GM12874 (cell line): ENCODE measurements at regions not wholly inside any gene's neighbourhood (a gene's known extent, or its start where the extent isn't known, plus 50 kb on each side); places are given as distances from the start of the nearest gene placed in this dataset.

ENCODE experiments used
- TF ChIP-seq, protein P1 (sequence below): IDR thresholded peaks from 2 replicates; pipeline ENCODE4 v1.5.1; 2011; ENCODE audit warnings: low read depth, mild to moderate bottlenecking, control low read depth, low read length, moderate library complexity; ENCODE audit not compliant: insufficient read depth

DNA sequence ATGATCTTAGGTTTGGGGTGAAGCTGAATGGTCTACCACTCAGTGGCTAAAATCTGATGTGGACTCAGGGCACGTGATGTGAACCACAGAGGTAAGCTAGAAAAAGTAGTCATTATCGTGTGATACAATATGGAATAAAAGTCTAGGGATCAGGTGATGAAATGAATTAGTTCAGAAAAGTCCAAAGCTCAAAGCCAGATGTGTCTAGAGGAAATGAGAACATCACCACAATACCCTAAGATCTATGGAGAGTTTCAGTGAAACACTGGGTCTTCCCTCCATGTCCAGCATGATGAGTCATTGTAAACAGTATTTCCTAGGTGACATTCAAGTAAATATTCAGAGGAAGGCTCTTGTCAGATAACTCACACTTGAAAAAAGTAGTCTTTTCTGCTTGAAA lies 1257.4 kb upstream of the ZEB2 start:
- TF ChIP-seq, protein P1, sequence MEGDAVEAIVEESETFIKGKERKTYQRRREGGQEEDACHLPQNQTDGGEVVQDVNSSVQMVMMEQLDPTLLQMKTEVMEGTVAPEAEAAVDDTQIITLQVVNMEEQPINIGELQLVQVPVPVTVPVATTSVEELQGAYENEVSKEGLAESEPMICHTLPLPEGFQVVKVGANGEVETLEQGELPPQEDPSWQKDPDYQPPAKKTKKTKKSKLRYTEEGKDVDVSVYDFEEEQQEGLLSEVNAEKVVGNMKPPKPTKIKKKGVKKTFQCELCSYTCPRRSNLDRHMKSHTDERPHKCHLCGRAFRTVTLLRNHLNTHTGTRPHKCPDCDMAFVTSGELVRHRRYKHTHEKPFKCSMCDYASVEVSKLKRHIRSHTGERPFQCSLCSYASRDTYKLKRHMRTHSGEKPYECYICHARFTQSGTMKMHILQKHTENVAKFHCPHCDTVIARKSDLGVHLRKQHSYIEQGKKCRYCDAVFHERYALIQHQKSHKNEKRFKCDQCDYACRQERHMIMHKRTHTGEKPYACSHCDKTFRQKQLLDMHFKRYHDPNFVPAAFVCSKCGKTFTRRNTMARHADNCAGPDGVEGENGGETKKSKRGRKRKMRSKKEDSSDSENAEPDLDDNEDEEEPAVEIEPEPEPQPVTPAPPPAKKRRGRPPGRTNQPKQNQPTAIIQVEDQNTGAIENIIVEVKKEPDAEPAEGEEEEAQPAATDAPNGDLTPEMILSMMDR, result no peak

DNA sequence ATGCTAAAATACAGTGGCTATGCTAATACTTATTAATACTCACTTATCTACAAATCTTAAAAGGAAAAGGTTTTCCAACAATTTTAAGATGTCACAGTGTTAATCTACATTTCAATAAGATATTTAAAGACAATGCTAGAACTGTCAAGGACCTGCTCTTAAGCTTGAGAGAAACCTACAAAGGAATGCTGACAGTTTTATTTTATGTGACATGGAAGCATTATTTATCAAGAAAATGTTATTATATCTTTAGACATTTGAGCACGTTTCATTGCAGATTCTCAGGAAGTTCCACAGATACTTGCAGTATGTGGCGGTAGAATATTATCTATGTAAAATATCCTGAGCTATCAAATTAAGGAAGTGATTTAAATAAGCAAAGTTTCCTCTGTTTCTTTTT lies 1255.7 kb upstream of the ZEB2 start:
- TF ChIP-seq, protein P1, result no peak

DNA sequence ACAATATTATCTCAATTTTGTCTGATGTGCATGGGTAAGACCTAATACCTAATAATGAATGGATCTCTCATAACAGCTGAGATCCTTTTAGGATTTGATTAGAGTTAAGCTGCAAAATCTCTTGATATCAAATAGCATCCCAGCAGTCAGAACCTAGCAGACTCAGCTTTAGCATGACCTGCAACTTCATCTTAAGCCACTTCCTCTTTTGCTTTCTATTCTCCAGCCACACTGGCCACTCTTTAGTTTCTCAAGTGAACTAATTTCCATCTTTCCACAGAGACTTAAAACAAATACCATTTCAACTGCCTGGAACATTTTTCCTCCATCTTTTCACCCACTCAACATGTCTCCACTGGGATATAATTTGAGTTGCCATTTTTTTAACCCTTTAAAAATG lies 1251.6 kb upstream of the ZEB2 start:
- TF ChIP-seq, protein P1, result no peak

DNA sequence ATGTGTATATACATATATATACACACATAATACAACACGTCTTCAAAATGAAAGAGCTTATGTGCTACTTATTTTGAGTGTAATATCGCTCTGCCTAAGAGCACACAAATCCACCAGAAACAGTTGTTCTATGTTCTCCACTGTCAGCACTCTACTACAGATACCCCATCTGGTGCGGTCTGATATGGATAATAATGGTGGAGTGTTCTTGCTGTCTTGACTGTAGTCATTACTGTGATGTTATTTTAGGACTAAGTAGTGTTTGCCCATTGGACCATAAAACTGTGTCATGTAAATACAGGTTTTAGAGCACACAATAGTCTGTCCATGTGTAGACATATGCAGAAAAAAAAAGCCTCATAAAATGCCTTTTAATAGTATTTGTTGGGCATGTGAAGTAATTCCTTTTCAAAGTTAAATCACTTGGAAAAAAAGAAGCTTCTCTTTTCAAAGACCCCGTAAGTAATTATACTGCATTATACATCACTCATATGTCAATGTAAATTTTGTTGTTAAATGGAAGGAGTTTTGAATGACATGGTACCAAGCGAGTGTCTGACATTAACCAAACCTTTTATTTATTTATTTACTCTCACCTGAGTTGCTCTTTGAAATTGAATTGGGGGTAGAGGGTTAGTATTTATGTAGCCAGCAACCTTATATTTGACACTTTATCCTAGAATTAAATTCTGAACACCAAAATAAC lies 1249.2 kb upstream of the ZEB2 start:
- TF ChIP-seq, protein P1, result no peak

DNA sequence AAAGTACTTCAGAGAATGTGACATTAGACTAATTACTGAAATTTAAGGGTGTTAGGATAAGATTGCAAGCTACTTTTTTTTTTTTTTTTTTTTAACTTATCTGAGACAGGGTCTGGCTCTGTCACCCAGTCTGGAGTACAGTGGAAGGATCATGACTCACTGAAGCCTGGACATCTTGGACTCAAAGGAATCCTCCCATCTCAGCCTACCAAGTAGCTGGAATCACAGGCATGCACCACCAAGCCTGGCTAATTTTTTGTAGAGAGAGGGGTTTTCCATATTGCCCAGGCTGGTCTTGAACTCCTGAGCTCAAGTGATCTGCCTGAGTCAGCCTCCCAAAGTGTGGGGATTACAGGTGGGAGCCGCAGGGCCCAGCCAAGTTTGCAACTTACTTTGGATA lies 1246.0 kb upstream of the ZEB2 start:
- TF ChIP-seq, protein P1, result no peak

DNA sequence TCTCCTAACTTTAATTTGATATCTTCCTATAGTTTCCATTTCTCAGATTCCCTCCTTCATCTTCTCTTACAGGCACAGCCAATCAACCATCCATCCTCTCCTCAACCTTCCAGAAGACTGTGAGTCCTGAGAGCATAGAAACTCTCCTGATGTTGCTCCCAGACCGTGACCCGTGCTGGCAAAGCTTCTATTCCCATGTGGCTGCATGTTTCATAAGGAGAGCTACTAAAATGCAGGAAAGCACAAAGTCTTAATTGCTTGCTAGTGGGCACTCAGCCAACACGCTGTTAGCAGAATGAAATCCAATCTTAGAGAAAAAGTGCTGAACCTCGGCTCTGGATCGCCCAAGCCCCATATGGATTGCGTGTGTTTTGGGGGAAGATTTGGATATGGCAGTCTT lies 1244.7 kb upstream of the ZEB2 start:
- TF ChIP-seq, protein P1, result no peak

DNA sequence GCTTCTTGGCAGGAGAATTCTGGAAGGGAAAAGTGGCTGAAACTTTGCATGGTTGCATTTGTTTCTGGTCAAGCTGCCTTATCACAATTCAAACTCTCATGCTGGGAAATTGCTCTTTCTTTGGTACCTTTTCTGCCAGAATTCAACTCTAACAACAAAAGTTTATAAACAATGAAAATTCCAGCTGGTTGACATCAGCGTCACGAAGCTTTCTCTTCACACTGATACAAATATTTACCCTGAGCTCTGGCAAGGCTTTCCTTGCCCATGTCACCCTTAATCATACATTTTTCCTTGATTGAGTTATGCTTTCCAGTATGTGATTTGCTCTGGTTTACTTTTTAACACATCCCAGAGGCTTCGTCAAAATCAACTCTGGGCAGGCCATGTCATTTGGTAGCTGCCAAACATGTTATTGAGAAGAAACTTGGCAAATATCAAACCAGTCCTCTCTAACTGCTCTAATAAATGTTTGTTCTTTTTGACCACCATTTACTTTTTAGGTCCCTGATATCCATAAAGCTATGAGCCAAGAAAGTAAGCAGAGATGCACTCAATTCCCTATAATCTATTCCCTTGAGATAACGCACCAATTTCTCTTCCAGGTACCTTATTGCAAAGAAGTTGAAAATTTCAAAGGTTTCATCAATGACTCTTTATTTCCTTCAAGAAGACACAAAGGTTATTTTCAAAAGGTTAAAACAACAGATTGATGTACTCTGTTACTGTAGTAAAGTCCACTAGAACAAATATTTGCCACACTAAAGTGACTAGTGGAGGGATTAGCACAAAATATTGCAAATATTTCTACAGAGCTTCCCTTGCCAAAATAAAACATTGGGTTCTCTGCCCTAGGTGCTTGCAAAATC lies 1241.1 kb upstream of the ZEB2 start:
- TF ChIP-seq, protein P1, result no peak
